Sigmoid colon (tissue), 6 donors: ENCODE measurements at regions not wholly inside any gene's neighbourhood (a gene's known extent, or its start where the extent isn't known, plus 50 kb on each side); places are given as distances from the start of the nearest gene placed in this dataset.

ENCODE experiments used
- DNase-seq: peaks from one replicate; pipeline ENCODE4 v3.0.0-alpha.2; 2019
- H3K27ac ChIP-seq, 4 donors: fragments of 200-600 bp; sonication (generic); one replicate each; pipeline ENCODE4 v1.5.1; 2016 to 2019; ENCODE audit warnings: mild to moderate bottlenecking in 1 of 4
- H3K27me3 ChIP-seq, 3 donors: fragments of 200-600 bp; sonication (generic); one replicate each; pipeline ENCODE4 v1.5.1; 2019; ENCODE audit warnings: mild to moderate bottlenecking in 1 of 3
- H3K36me3 ChIP-seq, 4 donors: fragments of 200-600 bp; sonication (generic); one replicate each; pipeline ENCODE4 v1.5.1; 2016 to 2019
- H3K4me1 ChIP-seq, 4 donors: fragments of 200-600 bp; sonication (generic); one replicate each; pipeline ENCODE4 v1.5.1; 2017 to 2019
- H3K4me3 ChIP-seq, 4 donors: fragments of 200-600 bp; sonication (generic); one replicate each; pipeline ENCODE4 v1.5.1; 2017 to 2019; ENCODE audit warnings: mild to moderate bottlenecking in 2 of 4, moderate library complexity in 1 of 4
- H3K9me3 ChIP-seq, 4 donors: fragments of 200-600 bp in 3 of 4; sonication (generic) in 3 of 4; one replicate each; pipeline versions ENCODE4 v1.5.1 to v1.6.1; 2013 to 2019
- EP300 ChIP-seq, 4 donors: sonication (generic); formaldehyde crosslinking; IDR thresholded peaks; one replicate each; pipeline ENCODE4 v1.6.1; 2017; ENCODE audit warnings: antibody characterized with exemption in 4 of 4
- POLR2A ChIP-seq, 2 donors: fragments of 450-650 bp; IDR thresholded peaks; one replicate each; pipeline ENCODE4 v1.6.1; 2016; ENCODE audit warnings: antibody characterized with exemption in 2 of 2, mild to moderate bottlenecking in 2 of 2, moderate library complexity in 2 of 2
- POLR2AphosphoS5 ChIP-seq, 4 donors: sonication (generic); formaldehyde crosslinking; IDR thresholded peaks; one replicate each; pipeline ENCODE4 v1.6.1; 2017; ENCODE audit warnings: antibody characterized with exemption in 4 of 4
- WGBS, 2 donors: extraction: QIAGEN DNeasy Blood & Tissue Kit; methylation state at CpG; one replicate each; pipeline ENCODE4 v1.1.7; 2013; 5-methylcytosine and 5-hydroxymethylcytosine counted together
- intact Hi-C: fragments of 100-400 bp; cut with DNase I; formaldehyde crosslinking; loops from one replicate; pipeline ENCODE4 v1.15.1; 2023
- TF ChIP-seq, protein P1 (sequence below), 4 experiments: fragments of 450-650 bp in 3 of 4; fragments of 200-600 bp in 1 of 4; IDR thresholded peaks; one replicate each; pipeline ENCODE4 v1.5.1; 2016 to 2019; ENCODE audit warnings: antibody characterized with exemption in 4 of 4, mild to moderate bottlenecking in 3 of 4, moderate library complexity in 2 of 4
- donor health status: healthy with polysubstance abuse.
- donor health status: healthy.

- Histone ChIP-seq H3K27ac (no peak overlapping the region), H3K4me1 (no peaks in the 10 kb centered on the region), H3K9me3 (no peaks in the 10 kb centered on the region), H3K4me3 (no peak overlapping the region), H3K36me3 (no peaks in the 10 kb centered on the region), H3K27me3 (no peaks in the 10 kb centered on the region)
- intact Hi-C loops = no loop called here
- DNase-seq = no peak
- TF ChIP-seq EP300 (IDR thresholded peaks at IDR 0.05) (no peak), POLR2A (IDR thresholded peaks at IDR 0.05) (no peak), POLR2AphosphoS5 (IDR thresholded peaks at IDR 0.05) (no peak)
- TF ChIP-seq, protein P1, sequence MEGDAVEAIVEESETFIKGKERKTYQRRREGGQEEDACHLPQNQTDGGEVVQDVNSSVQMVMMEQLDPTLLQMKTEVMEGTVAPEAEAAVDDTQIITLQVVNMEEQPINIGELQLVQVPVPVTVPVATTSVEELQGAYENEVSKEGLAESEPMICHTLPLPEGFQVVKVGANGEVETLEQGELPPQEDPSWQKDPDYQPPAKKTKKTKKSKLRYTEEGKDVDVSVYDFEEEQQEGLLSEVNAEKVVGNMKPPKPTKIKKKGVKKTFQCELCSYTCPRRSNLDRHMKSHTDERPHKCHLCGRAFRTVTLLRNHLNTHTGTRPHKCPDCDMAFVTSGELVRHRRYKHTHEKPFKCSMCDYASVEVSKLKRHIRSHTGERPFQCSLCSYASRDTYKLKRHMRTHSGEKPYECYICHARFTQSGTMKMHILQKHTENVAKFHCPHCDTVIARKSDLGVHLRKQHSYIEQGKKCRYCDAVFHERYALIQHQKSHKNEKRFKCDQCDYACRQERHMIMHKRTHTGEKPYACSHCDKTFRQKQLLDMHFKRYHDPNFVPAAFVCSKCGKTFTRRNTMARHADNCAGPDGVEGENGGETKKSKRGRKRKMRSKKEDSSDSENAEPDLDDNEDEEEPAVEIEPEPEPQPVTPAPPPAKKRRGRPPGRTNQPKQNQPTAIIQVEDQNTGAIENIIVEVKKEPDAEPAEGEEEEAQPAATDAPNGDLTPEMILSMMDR (IDR thresholded peaks at IDR 0.05) = no peak
- WGBS, 2 donors = 60 to 89% methylated on average over 3 of the region's 3 CpGs
Observed at GRCh38 chr3:124451630-124452317, 278.5 kb upstream of the UMPS start.

- TF ChIP-seq, protein P1 (IDR thresholded peaks at IDR 0.05) = no peak
- TF ChIP-seq POLR2A (IDR thresholded peaks at IDR 0.05) = no peak
- no peak for TF ChIP-seq EP300 (IDR thresholded peaks at IDR 0.05)
- no peak for TF ChIP-seq POLR2AphosphoS5 (IDR thresholded peaks at IDR 0.05)
- no peaks in the 10 kb centered on the region for H3K4me1 ChIP-seq
- 91 to 94% methylated on average over 4 of the region's 4 CpGs for WGBS, 2 donors
- no peak overlapping the region for H3K4me3 ChIP-seq
- no peak for DNase-seq
- no peaks in the 10 kb centered on the region for H3K27me3 ChIP-seq
- H3K9me3 ChIP-seq = no peaks in the 10 kb centered on the region
- H3K36me3 ChIP-seq = no peaks in the 10 kb centered on the region
- intact Hi-C loops = no loop called here
- H3K27ac ChIP-seq = no peak overlapping the region
Observed at GRCh38 chr3:124453189-124453588, 277.1 kb upstream of the UMPS start.

GRCh38 chr3:124455891-124456290, 274.4 kb upstream of the UMPS start:
- H3K36me3 ChIP-seq = no peaks in the 10 kb centered on the region
- peak overlapping the region in 1 of 4 donors; percentile 28 for H3K27ac ChIP-seq
- H3K4me1 ChIP-seq = no peaks in the 10 kb centered on the region
- no peak for DNase-seq
- H3K9me3 ChIP-seq = no peaks in the 10 kb centered on the region
- no peak for TF ChIP-seq POLR2A (IDR thresholded peaks at IDR 0.05)
- TF ChIP-seq EP300 (IDR thresholded peaks at IDR 0.05) = no peak
- TF ChIP-seq, protein P1 (IDR thresholded peaks at IDR 0.05) = no peak
- TF ChIP-seq POLR2AphosphoS5 (IDR thresholded peaks at IDR 0.05) = no peak
- H3K4me3 ChIP-seq = no peak overlapping the region
- intact Hi-C loops = no loop called here
- H3K27me3 ChIP-seq = no peaks in the 10 kb centered on the region

GRCh38 chr3:124456506-124456905, 273.7 kb upstream of the UMPS start:
- Histone ChIP-seq H3K27ac (peak overlapping the region in 1 of 4 donors; percentile 28), H3K4me3 (no peak overlapping the region), H3K4me1 (no peaks in the 10 kb centered on the region), H3K36me3 (no peaks in the 10 kb centered on the region), H3K27me3 (no peaks in the 10 kb centered on the region), H3K9me3 (no peaks in the 10 kb centered on the region)
- intact Hi-C loops = no loop called here
- no peak for TF ChIP-seq POLR2AphosphoS5 (IDR thresholded peaks at IDR 0.05)
- TF ChIP-seq, protein P1 (IDR thresholded peaks at IDR 0.05) = no peak
- no peak for TF ChIP-seq EP300 (IDR thresholded peaks at IDR 0.05)
- TF ChIP-seq POLR2A (IDR thresholded peaks at IDR 0.05) = no peak
- DNase-seq = no peak
- 96% methylated on average over 11 of the region's 11 CpGs for WGBS, 2 donors

- peak overlapping the region in 1 of 4 donors; percentile 66 for H3K27ac ChIP-seq
- H3K4me1 ChIP-seq = no peaks in the 10 kb centered on the region
- no peaks in the 10 kb centered on the region for H3K27me3 ChIP-seq
- intact Hi-C loops = loop anchor here (10.0 kb wide), 2 partner anchors 105 to 175 kb away; no protein-coding TSS in a partner anchor
- no peak for DNase-seq
- WGBS, 2 donors = 53 to 79% methylated on average over 2 of the region's 2 CpGs
- no peak overlapping the region for H3K4me3 ChIP-seq
- H3K9me3 ChIP-seq = no peaks in the 10 kb centered on the region
- TF ChIP-seq, protein P1 (IDR thresholded peaks at IDR 0.05) = no peak
- TF ChIP-seq POLR2A (IDR thresholded peaks at IDR 0.05) (no peak), POLR2AphosphoS5 (IDR thresholded peaks at IDR 0.05) (no peak), EP300 (IDR thresholded peaks at IDR 0.05) (no peak)
- H3K36me3 ChIP-seq = no peaks in the 10 kb centered on the region
Observed at GRCh38 chr3:124459678-124460077, 270.6 kb upstream of the UMPS start.
